22Rv1 (cell line): ENCODE measurements at regions not wholly inside any gene's neighbourhood (a gene's known extent, or its start where the extent isn't known, plus 50 kb on each side); places are given as distances from the start of the nearest gene placed in this dataset.
"Not testable (repeated sequence)": the region's sequence is repeated elsewhere in the genome, so short reads cannot be mapped to it uniquely, and the experiment has no call there.

Experiments used
- H3K27ac ChIP-seq: fragments of 450-650 bp; 2 replicates; pipeline ENCODE4 v1.5.1; 2017
- ZFX ChIP-seq: fragments of 450-650 bp; IDR thresholded peaks from 2 replicates; pipeline ENCODE4 v1.6.1; 2017; ENCODE audit warnings: antibody characterized with exemption, borderline replicate concordance
- TF ChIP-seq, protein P1 (sequence below): fragments of 450-650 bp; IDR thresholded peaks from 2 replicates; pipeline ENCODE4 v1.5.1; 2017; ENCODE audit warnings: mild to moderate bottlenecking

DNA sequence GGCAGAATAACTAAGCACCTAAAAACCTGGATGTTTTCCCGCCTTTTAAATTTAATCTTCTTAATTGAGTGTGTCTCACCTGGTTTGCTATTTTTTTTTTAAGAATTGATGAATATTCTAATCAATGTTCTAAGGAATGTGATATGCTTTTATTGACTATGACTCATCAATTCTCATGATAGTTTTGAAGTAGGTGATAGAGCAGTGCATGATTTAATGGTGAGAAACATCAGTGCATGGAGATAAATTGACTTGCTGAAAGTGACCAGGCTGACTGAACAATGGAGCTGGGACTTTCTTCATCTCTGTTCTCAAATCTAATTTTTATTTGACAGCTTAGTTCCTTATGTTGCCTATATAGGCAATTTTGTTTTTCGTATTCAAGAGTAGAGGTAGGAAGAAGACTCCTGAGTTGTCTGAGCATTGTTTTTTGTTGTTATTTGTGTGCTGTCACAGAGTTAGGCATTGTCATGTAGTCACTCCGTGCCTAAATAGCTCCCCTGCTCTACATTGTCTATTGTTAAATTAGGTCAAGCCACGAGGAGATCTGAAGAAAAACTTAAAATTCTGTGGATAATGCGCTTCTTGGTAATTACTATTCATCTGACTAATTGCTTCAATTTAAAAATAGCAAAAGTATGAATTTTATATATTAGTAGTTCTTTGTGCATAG, 59.0 kb upstream of the NUTM2F start:
- H3K27ac ChIP-seq: not testable (repeated sequence)

DNA sequence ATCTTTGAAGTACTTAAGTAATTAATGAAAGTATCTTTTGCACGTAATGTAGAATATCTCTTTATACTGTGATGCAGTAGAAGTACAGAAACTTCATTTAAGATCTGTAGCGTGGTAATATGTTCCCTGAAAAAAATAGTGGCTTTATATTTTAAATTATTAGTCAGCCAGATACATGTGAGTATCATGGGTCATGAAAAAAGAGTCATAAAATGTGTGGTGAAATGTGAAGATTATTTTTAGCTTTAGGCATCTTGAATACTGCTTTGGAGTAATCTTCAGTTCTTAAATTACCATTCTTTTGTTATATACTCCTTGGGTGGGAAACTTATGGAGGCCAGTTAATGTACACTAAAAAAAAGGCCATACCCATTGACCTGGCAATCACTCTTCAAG, 59.6 kb upstream of the NUTM2F start:
- H3K27ac ChIP-seq: not testable (repeated sequence)

DNA sequence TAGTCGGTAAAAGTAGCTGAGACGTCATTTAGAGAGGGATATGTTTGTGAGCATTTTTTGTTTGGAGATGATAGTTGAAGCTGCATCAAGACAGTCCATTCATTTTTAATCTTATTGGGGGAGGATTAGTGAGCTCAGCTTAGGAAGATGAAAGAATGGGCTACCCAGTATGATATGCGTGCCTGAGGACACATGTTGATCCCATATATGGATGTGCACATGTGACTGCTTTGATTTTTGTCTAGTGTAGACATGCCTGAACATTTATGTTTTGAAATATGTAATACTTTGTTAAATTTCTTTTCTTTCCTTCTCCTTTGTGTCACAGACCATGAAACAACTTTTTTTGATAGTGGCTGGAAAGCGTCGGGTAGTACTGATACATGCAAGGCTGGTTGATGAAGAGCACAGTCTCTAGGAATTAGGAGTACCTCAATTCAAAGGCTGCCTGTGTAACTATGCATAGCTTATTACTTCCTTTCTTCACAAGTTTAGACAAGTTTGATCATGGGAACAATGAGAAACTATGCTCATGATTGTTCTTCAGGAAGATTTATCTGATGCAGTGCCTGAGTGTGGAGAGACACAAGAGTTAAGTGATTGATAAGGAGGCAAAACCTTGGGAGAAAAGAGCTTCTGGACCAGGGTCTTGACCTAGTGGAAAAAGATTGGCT, 62.1 kb upstream of the NUTM2F start:
- H3K27ac ChIP-seq: not testable (repeated sequence)

DNA sequence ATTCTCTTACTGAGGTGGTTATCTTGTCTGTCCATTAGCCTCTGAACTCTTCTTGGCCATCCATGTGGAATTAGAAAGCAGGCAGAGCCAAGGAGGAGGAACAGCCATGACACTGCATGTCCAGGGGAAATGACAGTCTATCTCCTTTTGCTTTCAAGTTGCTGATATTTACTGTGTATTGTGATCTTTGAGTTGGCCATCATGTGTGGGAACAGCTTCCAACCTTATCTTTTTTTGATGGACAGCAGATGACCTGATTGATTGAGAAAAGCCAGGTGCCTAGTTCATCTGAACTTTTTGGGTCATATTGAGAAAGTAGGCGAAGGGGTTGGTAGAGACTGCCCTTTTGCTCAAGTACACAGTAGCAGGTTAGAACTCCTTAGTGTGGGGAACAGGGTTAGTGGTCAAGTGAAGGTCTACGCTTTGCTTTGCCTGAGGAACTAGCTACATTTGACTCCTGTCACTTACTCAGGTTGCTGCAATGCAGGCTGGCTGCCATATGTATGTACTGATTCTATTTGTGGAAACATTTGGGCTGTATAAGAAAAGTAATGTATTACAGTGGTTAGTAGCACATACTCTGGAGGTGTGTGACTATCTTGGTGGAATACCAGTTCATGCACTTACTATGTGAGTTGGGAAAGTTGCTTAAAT, 64.7 kb upstream of the NUTM2F start:
- H3K27ac ChIP-seq: not testable (repeated sequence)

DNA sequence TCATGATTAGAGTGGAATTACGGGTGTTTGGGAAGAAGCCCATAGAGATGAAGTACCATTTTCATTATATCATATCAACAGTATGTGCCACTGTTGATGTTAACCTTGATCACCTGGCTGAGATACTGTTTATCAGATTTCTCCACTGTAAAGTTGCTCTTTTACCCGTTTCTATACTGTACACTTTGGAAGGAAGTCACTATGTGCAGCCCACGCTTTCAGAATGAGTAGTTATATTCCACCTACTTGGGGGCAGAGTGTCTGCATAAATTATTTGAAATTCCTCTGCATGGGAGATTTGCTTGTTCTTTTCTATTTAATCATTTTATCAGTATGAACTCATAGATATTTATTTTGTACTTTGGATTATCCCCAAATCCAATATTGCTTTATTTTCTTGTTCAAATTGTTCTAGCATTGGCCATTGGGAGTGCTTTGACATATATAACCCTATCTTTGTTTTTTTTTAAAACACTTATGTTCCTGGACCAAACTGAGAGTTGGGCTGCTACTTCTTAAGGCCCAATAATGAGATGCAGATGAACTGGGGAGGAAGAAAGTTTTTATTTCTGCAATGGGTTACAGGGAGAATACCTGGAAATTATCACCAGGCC, 69.4 kb upstream of the NUTM2F start:
- not testable (repeated sequence) for H3K27ac ChIP-seq

DNA sequence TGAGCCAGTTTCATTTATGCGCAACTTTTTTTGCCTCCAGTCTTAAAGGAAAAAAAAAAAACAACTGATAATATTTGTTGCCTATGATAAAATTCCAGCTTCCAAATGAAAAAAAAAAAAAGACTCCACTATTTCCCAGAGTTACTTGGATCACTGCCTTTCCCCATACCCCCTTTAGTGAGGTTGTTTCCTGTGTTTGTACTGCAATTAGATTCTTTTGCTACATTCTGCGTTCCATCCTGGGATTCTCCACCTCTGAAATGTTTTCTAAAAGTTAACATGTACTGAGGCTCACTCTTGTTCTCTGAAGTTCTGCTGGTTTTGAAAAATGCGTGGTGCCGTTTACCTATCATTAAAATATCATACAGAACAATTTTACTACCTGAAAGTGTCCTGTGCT, 72.0 kb upstream of the NUTM2F start:
- H3K27ac ChIP-seq: not testable (repeated sequence)

DNA sequence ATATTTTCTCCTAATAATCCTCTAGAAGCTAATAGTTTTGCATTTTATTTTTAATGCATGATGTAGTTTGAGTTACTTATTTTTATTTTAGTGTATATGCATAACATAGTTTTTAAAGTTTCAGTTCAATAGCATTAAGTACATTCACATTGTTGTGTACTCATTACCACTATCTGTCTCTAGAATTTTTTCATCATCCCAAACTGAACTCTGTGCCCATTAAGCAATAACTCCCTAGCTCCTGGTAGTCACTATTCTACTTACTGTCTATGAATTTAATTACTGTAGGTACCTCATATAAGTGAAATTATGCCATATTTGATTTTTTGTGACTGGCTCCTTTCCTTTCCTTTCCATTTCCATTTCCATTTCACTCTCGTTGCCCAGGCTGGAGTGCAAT, 74.4 kb upstream of the NUTM2F start:
- not testable (repeated sequence) for H3K27ac ChIP-seq

DNA sequence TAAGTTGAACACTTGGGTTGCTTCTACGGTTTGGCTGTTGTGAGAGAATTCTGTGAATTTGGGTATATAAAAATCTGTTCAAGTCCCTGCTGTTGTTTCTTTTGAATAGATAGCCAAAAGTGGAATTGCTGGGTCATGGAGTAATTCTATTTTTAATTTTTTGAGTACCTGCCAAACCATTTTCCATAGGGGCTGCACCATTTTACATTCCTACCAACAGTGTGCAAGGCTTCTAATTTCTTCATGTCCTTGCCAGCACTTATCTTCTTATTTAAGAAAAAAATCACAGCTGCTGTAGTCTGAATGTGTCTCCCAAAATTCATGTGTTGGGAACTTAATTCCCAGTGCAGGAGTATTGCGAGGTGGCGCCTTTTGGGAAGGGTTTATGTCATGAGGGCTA, 75.1 kb upstream of the NUTM2F start:
- not testable (repeated sequence) for H3K27ac ChIP-seq

DNA sequence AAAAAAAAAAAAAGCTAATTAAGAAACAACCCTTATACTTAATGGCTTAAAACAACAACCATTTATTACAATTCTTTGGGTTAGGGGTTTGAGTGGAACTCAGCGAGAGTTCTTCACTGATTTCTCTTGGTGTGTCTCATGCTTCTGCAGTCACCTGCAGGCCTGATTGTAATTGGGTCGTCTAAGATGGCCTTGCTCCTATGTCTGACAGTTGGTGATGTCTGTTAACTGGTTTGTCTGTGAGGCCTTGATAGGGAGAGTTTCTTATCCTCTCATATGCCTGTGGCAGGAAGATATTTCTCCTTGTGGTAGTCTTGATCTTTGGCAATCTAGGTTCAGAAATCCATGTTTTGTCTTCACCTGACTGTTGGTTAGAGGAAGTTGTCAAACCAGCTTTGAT, 85.2 kb upstream of the NUTM2F start:
- not testable (repeated sequence) for H3K27ac ChIP-seq

DNA sequence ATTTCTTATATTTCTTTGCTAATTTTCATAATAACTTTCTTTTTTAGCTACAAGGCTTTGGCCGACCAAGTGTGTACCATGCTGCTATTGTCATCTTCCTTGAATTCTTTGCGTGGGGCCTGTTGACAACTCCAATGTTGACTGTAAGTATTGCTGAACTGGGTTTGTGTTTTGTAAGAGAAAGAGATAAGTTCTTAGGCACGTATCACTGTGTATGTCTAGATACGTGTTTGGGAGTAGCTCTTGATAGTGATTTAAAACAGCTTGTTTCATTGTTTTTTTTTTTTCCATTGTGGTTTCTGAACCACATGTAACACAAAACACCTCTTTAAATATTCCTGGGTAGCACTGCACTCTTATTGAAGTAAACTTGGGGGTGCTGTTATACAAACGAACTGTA, 86.7 kb upstream of the NUTM2F start:
- not testable (repeated sequence) for H3K27ac ChIP-seq

DNA sequence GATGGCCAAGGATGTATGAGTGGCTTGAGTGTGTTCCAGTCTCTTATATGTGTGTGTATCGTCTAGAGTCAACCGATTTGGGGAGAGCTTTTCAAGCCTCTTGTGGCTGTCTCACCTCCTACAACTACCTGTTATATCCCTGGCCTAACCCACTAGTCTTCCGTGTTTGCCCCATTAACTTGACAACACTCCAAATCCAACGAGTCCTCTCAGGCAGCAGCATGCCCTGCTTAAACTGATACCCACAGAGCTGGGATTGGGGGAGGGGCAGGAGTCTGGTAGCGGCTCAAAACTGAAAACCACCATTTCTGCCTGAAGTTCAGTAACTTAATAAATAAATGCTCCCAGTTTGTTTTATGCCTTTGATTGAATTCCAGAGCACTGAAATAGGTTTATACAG, 91.7 kb upstream of the NUTM2F start:
- H3K27ac ChIP-seq: not testable (repeated sequence)

DNA sequence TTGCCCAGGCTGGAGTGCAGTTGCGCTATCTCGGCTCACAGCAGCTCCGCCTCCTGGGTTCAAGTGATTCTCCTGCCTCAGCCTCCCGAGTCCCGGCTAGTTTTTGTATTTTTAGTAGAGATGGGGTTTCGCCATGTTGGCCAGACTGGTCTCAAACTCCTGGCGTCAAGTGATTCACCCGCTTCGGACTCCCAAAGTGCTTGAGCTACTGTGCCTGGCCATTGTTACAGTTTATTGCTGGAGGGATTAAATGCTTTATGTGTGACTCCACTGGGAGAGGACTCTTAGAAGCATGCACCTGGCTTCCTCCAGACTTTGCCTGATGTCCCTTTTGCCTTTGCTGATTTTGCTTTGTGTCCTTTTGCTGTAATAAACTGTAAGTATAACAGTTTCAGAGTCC, 93.5 kb upstream of the NUTM2F start:
- not testable (repeated sequence) for H3K27ac ChIP-seq

DNA sequence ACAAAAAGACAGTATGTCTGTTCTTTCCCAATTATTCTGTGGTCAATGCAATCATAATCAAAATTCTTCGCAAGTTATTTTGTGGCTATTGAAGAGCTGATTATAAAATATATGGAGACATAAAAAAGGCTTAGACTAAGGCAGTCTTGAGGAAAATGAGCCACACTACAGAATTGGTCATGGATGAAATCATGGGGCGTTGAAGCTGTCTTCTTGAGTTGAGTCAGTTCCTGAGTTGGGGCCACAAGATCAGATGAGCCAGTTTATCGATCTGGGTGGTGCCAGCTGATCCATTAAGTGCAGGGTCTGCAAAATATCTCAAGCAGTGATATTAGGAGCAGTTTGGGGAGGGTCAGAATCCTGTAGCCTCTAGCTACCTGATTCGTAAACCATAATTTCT, 96.9 kb upstream of the NUTM2F start:
- not testable (repeated sequence) for H3K27ac ChIP-seq

DNA sequence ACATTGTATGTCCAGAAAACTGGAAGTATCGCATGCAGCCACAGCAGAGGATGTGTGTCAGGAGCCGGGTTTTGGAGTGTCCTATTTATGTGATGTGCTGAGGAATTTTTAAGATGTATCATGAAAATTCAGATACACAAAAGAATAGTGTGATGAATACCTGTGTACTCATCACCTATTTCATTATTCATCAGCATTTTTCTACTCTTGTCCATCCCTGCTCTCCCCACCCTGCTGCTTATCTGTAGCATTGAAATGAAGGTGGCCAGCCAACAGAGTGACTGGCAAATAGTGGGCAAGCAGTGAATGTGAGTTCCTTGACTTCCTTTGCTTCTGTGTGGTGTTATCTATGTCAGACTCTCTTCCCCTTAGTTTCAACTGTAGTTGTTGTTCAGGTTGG, 108.7 kb upstream of the NUTM2F start:
- H3K27ac ChIP-seq: not testable (repeated sequence)

DNA sequence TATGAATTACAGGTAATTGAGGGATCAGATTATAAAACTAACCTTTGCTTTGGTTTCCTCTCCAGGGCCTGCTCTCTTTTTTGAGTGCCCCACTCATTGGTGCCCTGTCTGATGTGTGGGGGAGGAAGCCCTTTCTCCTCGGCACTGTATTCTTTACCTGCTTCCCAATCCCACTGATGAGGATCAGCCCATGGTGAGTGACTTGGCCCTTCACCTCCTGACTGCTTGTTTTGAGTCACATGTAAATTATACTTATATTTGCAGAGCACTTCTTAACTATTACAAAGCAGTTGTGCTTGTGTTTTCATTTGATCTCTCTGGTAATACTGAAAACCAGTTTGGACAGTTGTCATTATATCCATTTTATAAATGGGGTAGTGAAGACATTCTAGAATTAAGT, 109.9 kb upstream of the NUTM2F start:
- not testable (repeated sequence) for H3K27ac ChIP-seq

DNA sequence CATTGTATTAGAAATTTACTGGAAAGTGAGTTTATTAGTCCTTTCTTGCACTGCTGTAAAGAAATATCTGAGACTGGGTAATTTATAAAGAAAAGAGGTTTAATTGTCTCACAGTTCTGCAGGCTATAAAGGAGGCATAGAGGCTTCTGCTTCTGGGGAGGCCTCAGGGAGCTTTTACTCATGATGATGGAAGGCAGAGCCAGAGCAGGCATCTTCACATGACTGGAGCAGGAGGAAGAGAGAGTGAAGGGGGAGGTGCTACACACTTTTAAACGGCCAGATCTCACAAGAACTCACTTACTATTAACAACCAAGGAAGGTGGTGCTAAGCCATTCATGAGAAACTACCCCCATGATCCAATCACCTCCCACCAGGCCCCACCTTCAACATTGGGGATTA, 112.7 kb upstream of the NUTM2F start:
- not testable (repeated sequence) for H3K27ac ChIP-seq

DNA sequence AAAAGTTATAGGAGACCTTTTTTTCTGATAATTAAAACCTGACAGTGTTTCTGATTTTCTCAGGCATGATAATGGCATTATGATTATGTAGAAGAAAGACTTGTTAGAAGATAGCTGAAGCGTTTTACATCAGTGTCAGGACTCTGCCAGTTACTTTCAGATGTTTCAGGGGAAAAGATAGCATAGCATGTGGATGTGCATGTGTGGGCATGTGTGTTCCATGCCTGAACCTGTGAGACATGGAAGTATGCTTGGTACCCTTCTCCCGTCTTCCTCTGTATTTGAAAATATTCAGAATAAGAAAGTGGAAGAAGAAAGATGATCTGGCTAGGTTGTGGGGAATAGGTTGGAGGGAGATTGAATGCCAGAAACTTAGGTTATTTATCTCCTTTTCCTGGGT, 113.1 kb upstream of the PCAT7 start:
- TF ChIP-seq ZFX: no peak
- TF ChIP-seq, protein P1, sequence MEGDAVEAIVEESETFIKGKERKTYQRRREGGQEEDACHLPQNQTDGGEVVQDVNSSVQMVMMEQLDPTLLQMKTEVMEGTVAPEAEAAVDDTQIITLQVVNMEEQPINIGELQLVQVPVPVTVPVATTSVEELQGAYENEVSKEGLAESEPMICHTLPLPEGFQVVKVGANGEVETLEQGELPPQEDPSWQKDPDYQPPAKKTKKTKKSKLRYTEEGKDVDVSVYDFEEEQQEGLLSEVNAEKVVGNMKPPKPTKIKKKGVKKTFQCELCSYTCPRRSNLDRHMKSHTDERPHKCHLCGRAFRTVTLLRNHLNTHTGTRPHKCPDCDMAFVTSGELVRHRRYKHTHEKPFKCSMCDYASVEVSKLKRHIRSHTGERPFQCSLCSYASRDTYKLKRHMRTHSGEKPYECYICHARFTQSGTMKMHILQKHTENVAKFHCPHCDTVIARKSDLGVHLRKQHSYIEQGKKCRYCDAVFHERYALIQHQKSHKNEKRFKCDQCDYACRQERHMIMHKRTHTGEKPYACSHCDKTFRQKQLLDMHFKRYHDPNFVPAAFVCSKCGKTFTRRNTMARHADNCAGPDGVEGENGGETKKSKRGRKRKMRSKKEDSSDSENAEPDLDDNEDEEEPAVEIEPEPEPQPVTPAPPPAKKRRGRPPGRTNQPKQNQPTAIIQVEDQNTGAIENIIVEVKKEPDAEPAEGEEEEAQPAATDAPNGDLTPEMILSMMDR: no peak
- H3K27ac ChIP-seq: no peak overlapping the region
